ENCODE measurements at regions not wholly inside any gene's neighbourhood (a gene's known extent, or its start where the extent isn't known, plus 50 kb on each side); places are given as distances from the start of the nearest gene placed in this dataset.

GRCh38 chr15:46880791-46881190 lies 836.5 kb upstream of the SEMA6D start:
- H3K9me3 ChIP-seq (ENCODE audit: control insufficient read depth in 2 of 2, low read length in 2 of 2): peaks cover 0 to 2% of the 10 kb centered on the region in 2 donors
- no peaks in the 10 kb centered on the region for H3K36me3 ChIP-seq (ENCODE audit: control insufficient read depth in 2 of 2, insufficient read depth in 2 of 2, low read length in 2 of 2)
- H3K27ac ChIP-seq (ENCODE audit: low read depth in 2 of 2, low read length in 2 of 2): no peak overlapping the region
- H3K4me1 ChIP-seq (ENCODE audit: control insufficient read depth in 2 of 2, insufficient read depth in 2 of 2, low read length in 2 of 2): no peaks in the 10 kb centered on the region
- H3K9ac ChIP-seq (ENCODE audit: low read depth in 1 of 2, low read length in 2 of 2): no peak overlapping the region
- no peak overlapping the region for H3K4me3 ChIP-seq (ENCODE audit: low read length in 2 of 2)
- no peaks in the 10 kb centered on the region for H3K27me3 ChIP-seq (ENCODE audit: control insufficient read depth in 2 of 2, insufficient read depth in 2 of 2, low read length in 2 of 2)

- no peaks in the 10 kb centered on the region for H3K9me3 ChIP-seq (ENCODE audit: control insufficient read depth in 2 of 2, low read length in 2 of 2)
- H3K36me3 ChIP-seq (ENCODE audit: control insufficient read depth in 2 of 2, insufficient read depth in 2 of 2, low read length in 2 of 2): no peaks in the 10 kb centered on the region
- H3K9ac ChIP-seq (ENCODE audit: low read depth in 1 of 2, low read length in 2 of 2): no peak overlapping the region
- H3K4me3 ChIP-seq (ENCODE audit: low read length in 2 of 2): no peak overlapping the region
- no peaks in the 10 kb centered on the region for H3K27me3 ChIP-seq (ENCODE audit: control insufficient read depth in 2 of 2, insufficient read depth in 2 of 2, low read length in 2 of 2)
- no peak overlapping the region for H3K27ac ChIP-seq (ENCODE audit: low read depth in 2 of 2, low read length in 2 of 2)
- no peaks in the 10 kb centered on the region for H3K4me1 ChIP-seq (ENCODE audit: control insufficient read depth in 2 of 2, insufficient read depth in 2 of 2, low read length in 2 of 2)
Observed at GRCh38 chr15:46892621-46893160, 824.6 kb upstream of the SEMA6D start.

- H3K36me3 ChIP-seq (ENCODE audit: control insufficient read depth in 2 of 2, insufficient read depth in 2 of 2, low read length in 2 of 2): no peaks in the 10 kb centered on the region
- no peak overlapping the region for H3K9ac ChIP-seq (ENCODE audit: low read depth in 1 of 2, low read length in 2 of 2)
Observed at GRCh38 chr15:46894644-46895043, 822.7 kb upstream of the SEMA6D start.

GRCh38 chr15:46897266-46897665 lies 820.0 kb upstream of the SEMA6D start:
- Histone ChIP-seq H3K27ac (ENCODE audit: low read depth in 2 of 2, low read length in 2 of 2) (no peak overlapping the region), H3K9me3 (ENCODE audit: control insufficient read depth in 2 of 2, low read length in 2 of 2) (no peaks in the 10 kb centered on the region), H3K9ac (ENCODE audit: low read depth in 1 of 2, low read length in 2 of 2) (no peak overlapping the region), H3K36me3 (ENCODE audit: control insufficient read depth in 2 of 2, insufficient read depth in 2 of 2, low read length in 2 of 2) (no peaks in the 10 kb centered on the region), H3K27me3 (ENCODE audit: control insufficient read depth in 2 of 2, insufficient read depth in 2 of 2, low read length in 2 of 2) (no peaks in the 10 kb centered on the region), H3K4me3 (ENCODE audit: low read length in 2 of 2) (no peak overlapping the region), H3K4me1 (ENCODE audit: control insufficient read depth in 2 of 2, insufficient read depth in 2 of 2, low read length in 2 of 2) (no peaks in the 10 kb centered on the region)

More at GRCh38 chr15:46894644-46895043, 822.7 kb upstream of the SEMA6D start:
- Histone ChIP-seq H3K4me3 (ENCODE audit: low read length in 2 of 2) (no peak overlapping the region), H3K27ac (ENCODE audit: low read depth in 2 of 2, low read length in 2 of 2) (no peak overlapping the region), H3K27me3 (ENCODE audit: control insufficient read depth in 2 of 2, insufficient read depth in 2 of 2, low read length in 2 of 2) (no peaks in the 10 kb centered on the region), H3K4me1 (ENCODE audit: control insufficient read depth in 2 of 2, insufficient read depth in 2 of 2, low read length in 2 of 2) (no peaks in the 10 kb centered on the region), H3K9me3 (ENCODE audit: control insufficient read depth in 2 of 2, low read length in 2 of 2) (no peaks in the 10 kb centered on the region)

- Histone ChIP-seq H3K4me1 (ENCODE audit: control insufficient read depth in 2 of 2, insufficient read depth in 2 of 2, low read length in 2 of 2) (no peaks in the 10 kb centered on the region), H3K36me3 (ENCODE audit: control insufficient read depth in 2 of 2, insufficient read depth in 2 of 2, low read length in 2 of 2) (no peaks in the 10 kb centered on the region), H3K9me3 (ENCODE audit: control insufficient read depth in 2 of 2, low read length in 2 of 2) (no peaks in the 10 kb centered on the region), H3K27me3 (ENCODE audit: control insufficient read depth in 2 of 2, insufficient read depth in 2 of 2, low read length in 2 of 2) (no peaks in the 10 kb centered on the region), H3K9ac (ENCODE audit: low read depth in 1 of 2, low read length in 2 of 2) (no peak overlapping the region), H3K27ac (ENCODE audit: low read depth in 2 of 2, low read length in 2 of 2) (no peak overlapping the region), H3K4me3 (ENCODE audit: low read length in 2 of 2) (no peak overlapping the region)
Observed at GRCh38 chr15:46901001-46901400, 816.3 kb upstream of the SEMA6D start.

GRCh38 chr15:46917721-46918252 lies 799.5 kb upstream of the SEMA6D start:
- no peaks in the 10 kb centered on the region for H3K36me3 ChIP-seq (ENCODE audit: control insufficient read depth in 2 of 2, insufficient read depth in 2 of 2, low read length in 2 of 2)

GRCh38 chr15:46918462-46919140 lies 798.7 kb upstream of the SEMA6D start:
- Histone ChIP-seq H3K9me3 (ENCODE audit: control insufficient read depth in 2 of 2, low read length in 2 of 2) (no peaks in the 10 kb centered on the region), H3K27me3 (ENCODE audit: control insufficient read depth in 2 of 2, insufficient read depth in 2 of 2, low read length in 2 of 2) (no peaks in the 10 kb centered on the region), H3K9ac (ENCODE audit: low read depth in 1 of 2, low read length in 2 of 2) (no peak overlapping the region), H3K4me1 (ENCODE audit: control insufficient read depth in 2 of 2, insufficient read depth in 2 of 2, low read length in 2 of 2) (no peaks in the 10 kb centered on the region), H3K4me3 (ENCODE audit: low read length in 2 of 2) (no peak overlapping the region), H3K27ac (ENCODE audit: low read depth in 2 of 2, low read length in 2 of 2) (no peak overlapping the region), H3K36me3 (ENCODE audit: control insufficient read depth in 2 of 2, insufficient read depth in 2 of 2, low read length in 2 of 2) (no peaks in the 10 kb centered on the region)

More at GRCh38 chr15:46917721-46918252, 799.5 kb upstream of the SEMA6D start:
- no peaks in the 10 kb centered on the region for H3K4me1 ChIP-seq (ENCODE audit: control insufficient read depth in 2 of 2, insufficient read depth in 2 of 2, low read length in 2 of 2)
- H3K9me3 ChIP-seq (ENCODE audit: control insufficient read depth in 2 of 2, low read length in 2 of 2): no peaks in the 10 kb centered on the region
- H3K27me3 ChIP-seq (ENCODE audit: control insufficient read depth in 2 of 2, insufficient read depth in 2 of 2, low read length in 2 of 2): no peaks in the 10 kb centered on the region
- no peak overlapping the region for H3K9ac ChIP-seq (ENCODE audit: low read depth in 1 of 2, low read length in 2 of 2)
- H3K27ac ChIP-seq (ENCODE audit: low read depth in 2 of 2, low read length in 2 of 2): no peak overlapping the region
- no peak overlapping the region for H3K4me3 ChIP-seq (ENCODE audit: low read length in 2 of 2)

- no peak overlapping the region for H3K27ac ChIP-seq (ENCODE audit: low read depth in 2 of 2, low read length in 2 of 2)
- no peaks in the 10 kb centered on the region for H3K36me3 ChIP-seq (ENCODE audit: control insufficient read depth in 2 of 2, insufficient read depth in 2 of 2, low read length in 2 of 2)
- H3K9me3 ChIP-seq (ENCODE audit: control insufficient read depth in 2 of 2, low read length in 2 of 2): no peaks in the 10 kb centered on the region
- no peaks in the 10 kb centered on the region for H3K4me1 ChIP-seq (ENCODE audit: control insufficient read depth in 2 of 2, insufficient read depth in 2 of 2, low read length in 2 of 2)
- no peak overlapping the region for H3K4me3 ChIP-seq (ENCODE audit: low read length in 2 of 2)
- no peak overlapping the region for H3K9ac ChIP-seq (ENCODE audit: low read depth in 1 of 2, low read length in 2 of 2)
- H3K27me3 ChIP-seq (ENCODE audit: control insufficient read depth in 2 of 2, insufficient read depth in 2 of 2, low read length in 2 of 2): no peaks in the 10 kb centered on the region
Observed at GRCh38 chr15:46921891-46922290, 795.4 kb upstream of the SEMA6D start.

GRCh38 chr15:46930426-46930825 lies 786.9 kb upstream of the SEMA6D start:
- H3K9ac ChIP-seq (ENCODE audit: low read depth in 1 of 2, low read length in 2 of 2): no peak overlapping the region
- no peaks in the 10 kb centered on the region for H3K36me3 ChIP-seq (ENCODE audit: control insufficient read depth in 2 of 2, insufficient read depth in 2 of 2, low read length in 2 of 2)
- H3K9me3 ChIP-seq (ENCODE audit: control insufficient read depth in 2 of 2, low read length in 2 of 2): no peaks in the 10 kb centered on the region
- H3K27ac ChIP-seq (ENCODE audit: low read depth in 2 of 2, low read length in 2 of 2): no peak overlapping the region
- no peak overlapping the region for H3K4me3 ChIP-seq (ENCODE audit: low read length in 2 of 2)
- no peaks in the 10 kb centered on the region for H3K27me3 ChIP-seq (ENCODE audit: control insufficient read depth in 2 of 2, insufficient read depth in 2 of 2, low read length in 2 of 2)
- H3K4me1 ChIP-seq (ENCODE audit: control insufficient read depth in 2 of 2, insufficient read depth in 2 of 2, low read length in 2 of 2): no peaks in the 10 kb centered on the region

GRCh38 chr15:46933332-46933731 lies 784.0 kb upstream of the SEMA6D start:
- Histone ChIP-seq H3K4me3 (ENCODE audit: low read length in 2 of 2) (no peak overlapping the region), H3K4me1 (ENCODE audit: control insufficient read depth in 2 of 2, insufficient read depth in 2 of 2, low read length in 2 of 2) (no peaks in the 10 kb centered on the region), H3K9me3 (ENCODE audit: control insufficient read depth in 2 of 2, low read length in 2 of 2) (no peaks in the 10 kb centered on the region), H3K27me3 (ENCODE audit: control insufficient read depth in 2 of 2, insufficient read depth in 2 of 2, low read length in 2 of 2) (no peaks in the 10 kb centered on the region), H3K9ac (ENCODE audit: low read depth in 1 of 2, low read length in 2 of 2) (no peak overlapping the region), H3K27ac (ENCODE audit: low read depth in 2 of 2, low read length in 2 of 2) (no peak overlapping the region), H3K36me3 (ENCODE audit: control insufficient read depth in 2 of 2, insufficient read depth in 2 of 2, low read length in 2 of 2) (no peaks in the 10 kb centered on the region)
